GM21390 (cell line): ENCODE measurements at regions not wholly inside any gene's neighbourhood (a gene's known extent, or its start where the extent isn't known, plus 50 kb on each side); places are given as distances from the start of the nearest gene placed in this dataset.
"Not testable (repeated sequence)": the region's sequence is repeated elsewhere in the genome, so short reads cannot be mapped to it uniquely, and the experiment has no call there.

ENCODE experiments used
- ATAC-seq: cut with Tn5 transposase; IDR thresholded peaks from one replicate; pipeline ENCODE4 v1.9.1; 2021; ENCODE audit not compliant: unreplicated experiment

DNA sequence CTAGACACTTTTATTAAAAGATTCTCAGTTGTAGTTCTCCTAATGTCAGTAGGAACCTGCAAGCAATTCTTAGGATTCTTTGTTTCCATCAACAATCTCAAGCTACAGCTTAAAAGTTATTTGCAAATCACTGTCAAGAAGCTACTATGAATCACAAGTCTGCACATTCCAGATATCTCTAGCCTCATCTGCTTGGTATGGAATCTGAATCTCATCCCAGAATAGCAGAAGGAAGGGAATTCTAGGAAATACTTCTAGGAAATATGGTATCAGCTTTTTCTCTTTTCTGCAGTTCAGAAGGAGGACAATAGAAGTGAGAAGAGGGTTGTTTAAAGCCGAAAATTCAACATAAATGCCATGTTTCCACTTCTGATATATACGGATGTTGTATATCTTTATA is 792.2 kb upstream of the CDH9 start:
- no peak for ATAC-seq

DNA sequence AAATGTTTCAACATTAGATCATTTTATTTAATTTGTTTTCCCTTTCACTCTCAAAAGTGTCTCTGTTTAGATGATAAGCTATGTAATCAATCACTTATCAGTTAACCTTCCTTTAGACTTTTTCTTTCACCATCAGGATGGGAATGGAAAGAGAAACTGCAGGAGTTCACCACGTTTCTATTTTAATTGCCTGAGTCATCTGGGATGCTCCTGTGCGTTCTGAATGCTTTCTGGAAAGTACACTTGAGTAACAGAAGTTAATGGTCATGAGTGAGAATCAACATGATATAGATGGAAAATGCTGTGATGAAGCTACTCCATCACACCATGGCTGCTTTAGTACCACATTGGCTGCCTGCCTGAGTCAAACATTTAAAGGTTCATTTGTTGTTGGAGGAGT is 783.3 kb upstream of the CDH9 start:
- ATAC-seq: no peak

DNA sequence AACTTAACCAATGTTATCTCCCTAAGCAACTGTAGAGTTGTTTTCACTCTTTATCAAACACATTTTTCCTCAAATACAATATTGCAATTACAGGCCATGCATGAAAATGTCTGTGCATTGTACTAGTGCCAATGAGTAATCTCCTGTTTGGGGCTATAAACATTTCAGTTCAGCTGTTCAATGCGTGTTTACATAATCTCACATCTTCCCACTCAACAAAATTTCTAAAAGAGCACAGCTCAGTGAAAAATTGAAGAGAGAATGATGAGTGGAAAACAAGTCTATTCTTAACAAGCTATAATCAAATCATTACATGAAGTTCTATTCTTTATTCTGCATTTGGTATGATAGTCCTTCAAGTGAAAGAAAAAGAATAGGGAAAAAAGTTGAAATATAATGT is 780.5 kb upstream of the CDH9 start:
- ATAC-seq: no peak

DNA sequence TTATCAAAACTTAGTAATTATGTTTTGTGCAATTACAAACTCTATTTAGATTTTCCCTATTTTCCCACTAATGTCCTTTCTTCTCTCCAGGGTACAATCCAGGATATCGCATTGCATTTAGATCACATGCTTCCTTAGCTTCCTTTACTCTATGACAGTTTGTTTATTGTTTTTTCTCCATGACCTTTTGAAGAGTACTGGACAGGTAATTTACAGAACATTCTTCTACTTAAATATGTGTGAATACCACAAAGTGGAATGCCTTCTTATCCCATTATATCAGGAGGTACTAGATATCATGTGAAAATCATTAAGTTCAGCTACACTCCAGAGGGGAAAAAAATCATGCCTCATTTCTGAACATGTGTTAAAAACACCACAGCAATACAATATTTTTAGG is 776.6 kb upstream of the CDH9 start:
- no peak for ATAC-seq

DNA sequence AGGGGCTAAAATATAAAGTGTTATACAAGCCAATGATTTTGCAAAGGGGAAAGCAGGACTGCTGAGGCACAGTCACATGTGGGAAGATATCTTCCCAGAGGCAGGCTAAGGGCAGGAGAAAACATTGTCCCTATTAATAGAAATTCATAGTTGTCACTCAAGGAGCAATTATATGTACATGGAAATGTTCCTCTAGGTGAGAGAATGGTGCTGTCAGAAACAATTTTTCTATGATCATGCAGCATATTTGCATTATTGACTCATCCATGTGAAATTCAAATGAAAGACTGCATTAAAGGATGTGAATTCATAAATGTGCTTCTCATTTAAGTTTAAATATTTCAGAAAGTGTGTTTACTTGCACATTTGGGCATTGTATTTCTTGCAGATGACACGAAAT is 775.9 kb upstream of the CDH9 start:
- ATAC-seq: no peak

DNA sequence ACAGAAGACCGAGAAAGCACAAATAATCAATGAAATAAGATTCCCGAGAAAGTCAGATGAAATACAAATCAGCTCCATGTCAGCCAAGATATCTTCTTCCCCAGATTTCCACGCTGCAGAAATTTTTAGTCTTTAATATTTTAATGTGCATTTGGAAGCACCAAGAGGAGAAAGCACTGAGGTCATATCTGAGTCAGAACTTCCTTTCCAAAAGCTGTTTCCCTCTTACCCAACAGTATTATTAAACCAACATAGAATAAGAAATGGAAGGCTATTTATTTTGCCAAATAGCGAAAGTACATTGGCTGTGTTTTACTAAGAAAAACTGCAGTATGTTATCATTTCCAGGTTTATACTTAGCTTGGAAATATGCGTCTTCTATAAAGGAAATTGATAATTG is 772.1 kb upstream of the CDH9 start:
- ATAC-seq: no peak

DNA sequence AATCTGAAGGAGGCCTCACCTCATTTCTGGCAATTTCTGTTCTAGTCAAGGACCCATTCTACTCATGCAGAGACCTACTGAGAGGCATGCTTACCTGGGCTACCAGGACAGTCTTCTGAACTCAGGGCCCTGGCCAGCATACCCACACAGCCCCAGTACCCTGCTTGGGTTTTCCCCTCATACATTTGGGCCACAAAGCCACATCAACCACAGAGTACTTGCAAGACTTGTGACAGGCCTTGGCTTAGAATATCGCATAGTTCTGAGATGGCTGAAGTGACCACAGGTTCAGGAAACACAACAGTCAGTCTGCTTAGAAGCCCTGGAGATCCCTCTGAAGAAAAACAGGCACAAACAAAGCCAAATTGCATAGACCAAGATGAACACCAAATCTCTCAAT is 758.8 kb upstream of the CDH9 start:
- ATAC-seq: no peak

DNA sequence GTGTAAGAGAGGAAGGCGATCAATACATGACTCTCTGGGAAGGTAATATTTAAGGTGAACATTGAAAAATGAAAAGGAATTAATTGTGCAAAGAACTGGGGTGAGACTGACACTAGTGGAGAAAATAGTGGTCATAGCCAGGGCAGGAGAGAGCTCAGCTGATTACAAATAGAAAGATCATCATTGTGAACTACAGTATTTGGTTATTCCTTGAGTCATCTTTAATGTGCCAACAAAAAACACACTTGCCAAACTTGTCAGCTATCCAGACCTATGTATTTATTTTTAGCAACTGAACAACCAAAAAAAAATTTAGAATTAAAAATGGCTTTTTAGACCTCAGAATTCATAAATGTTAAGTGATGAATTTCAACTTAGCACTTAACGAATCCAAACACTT is 749.8 kb upstream of the CDH9 start:
- ATAC-seq: no peak

DNA sequence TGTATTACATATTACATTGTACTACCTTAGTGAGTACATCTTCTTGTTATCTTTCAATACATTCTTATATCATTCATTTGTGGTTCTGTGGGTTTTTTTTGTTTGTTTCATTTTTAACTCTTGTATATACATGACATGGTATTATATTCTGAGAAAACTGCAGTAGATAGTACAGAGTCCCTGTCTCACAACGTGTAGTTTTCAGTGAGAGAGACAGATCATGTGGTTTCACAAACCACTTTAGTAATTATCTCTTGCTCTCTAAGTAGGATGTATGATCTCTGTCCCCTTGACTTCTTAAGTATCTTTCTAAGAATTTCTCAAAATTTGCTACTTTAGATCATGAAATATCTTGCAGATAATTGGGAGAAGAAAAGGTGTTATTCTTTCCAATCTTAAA is 745.9 kb upstream of the CDH9 start:
- no peak for ATAC-seq

DNA sequence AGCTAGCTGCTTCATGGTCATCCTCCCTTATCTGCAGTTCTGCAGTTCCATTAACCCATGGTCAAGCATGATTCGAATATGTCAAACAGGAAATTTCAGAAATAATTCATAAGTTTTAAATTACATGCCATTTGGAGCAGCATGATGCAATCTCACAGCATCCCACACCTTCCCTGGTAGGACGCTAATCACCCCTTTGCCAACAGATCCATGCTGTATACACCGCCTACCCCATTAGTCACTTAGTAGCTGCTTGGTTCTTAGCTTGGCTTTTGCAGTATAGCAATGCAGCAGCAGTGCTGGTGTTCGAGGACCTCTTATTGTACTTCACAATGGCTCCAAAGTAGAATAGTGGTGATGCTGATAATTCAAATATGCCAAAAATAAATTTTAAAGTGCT is 739.7 kb upstream of the CDH9 start:
- ATAC-seq: no peak

DNA sequence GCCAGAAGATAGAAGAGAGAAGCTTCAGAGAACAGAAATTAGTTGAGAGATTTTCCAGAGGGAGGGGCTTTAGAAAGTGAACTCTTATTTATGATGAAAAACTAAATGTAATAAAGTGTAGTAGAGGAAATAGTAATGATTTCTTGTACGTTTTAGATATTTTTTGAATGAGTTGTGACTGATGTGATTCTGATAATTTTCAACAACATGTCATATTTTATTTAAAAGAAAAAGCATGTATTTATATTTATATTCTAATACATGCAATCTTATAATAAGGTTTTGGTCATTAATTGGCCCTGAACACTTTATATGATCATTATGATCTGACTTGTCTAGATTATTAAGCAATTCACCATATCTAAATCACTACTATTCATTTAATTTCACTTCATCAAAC is 735.2 kb upstream of the CDH9 start:
- ATAC-seq: no peak

DNA sequence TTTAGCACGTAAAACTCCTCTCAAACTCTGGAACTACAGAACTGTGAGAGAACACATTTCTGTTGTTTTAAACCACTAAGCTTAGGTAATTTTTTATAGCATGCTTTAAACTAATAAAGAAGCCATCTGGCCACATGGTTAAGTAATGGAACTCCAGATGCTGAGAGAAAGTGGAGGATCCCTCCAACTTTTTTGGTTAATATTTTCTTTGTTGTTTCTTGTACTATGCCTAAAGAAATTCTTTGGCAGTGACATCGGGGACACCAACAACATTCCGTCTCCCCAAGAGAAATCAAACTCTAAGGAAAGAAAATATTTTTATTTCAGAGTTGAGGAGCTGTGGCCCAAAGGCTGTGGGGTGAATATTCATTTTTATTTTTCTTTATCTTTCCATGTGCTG is 734.8 kb upstream of the CDH9 start:
- no peak for ATAC-seq

DNA sequence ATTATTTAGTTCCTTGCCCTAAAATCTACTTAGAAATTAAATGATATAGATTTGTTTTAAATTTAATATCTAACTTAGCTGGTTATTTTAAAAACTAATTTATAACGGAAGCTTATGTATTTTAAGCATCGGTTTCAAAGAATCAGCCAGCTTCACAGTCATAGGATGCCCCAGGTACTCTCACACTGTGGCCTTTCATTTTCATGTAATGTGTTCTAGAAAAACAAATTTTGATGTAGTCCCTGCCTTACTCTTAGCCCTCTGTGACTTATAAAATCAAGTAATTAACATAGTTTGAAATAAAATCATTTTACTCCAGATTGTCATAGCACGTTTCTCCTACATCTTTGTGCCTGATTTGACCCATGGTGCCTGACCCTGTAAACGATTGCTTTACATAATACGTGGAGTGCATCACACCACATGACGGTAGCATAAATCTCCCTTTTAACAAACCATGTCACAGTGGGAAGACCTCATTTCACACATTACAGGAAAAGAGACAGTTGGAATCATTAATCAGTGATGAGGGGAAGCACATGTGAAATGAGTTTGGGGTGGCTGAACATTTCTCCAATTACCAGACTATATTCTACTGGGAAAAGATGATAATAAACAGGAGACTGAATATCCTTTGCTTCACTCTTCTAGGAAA is 731.5 kb upstream of the CDH9 start:
- ATAC-seq: no peak

DNA sequence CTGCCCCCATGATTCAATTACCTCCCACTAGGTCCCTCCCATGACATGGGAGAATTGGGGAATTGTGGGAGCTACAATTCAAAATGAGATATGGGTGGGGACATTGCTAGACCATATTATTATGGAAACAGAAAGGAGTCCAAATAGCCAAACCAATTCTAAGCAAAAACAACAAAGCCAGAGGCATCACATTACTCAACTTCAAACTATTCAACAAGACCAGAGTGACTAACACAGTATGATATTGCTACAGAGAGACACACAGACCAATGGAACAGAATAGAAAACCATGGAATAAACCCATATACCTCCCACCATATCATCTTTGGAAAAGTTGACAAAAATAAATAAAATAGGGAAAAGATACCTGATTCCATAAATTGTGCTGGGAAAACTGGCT is 710.5 kb upstream of the CDH9 start:
- no peak for ATAC-seq

DNA sequence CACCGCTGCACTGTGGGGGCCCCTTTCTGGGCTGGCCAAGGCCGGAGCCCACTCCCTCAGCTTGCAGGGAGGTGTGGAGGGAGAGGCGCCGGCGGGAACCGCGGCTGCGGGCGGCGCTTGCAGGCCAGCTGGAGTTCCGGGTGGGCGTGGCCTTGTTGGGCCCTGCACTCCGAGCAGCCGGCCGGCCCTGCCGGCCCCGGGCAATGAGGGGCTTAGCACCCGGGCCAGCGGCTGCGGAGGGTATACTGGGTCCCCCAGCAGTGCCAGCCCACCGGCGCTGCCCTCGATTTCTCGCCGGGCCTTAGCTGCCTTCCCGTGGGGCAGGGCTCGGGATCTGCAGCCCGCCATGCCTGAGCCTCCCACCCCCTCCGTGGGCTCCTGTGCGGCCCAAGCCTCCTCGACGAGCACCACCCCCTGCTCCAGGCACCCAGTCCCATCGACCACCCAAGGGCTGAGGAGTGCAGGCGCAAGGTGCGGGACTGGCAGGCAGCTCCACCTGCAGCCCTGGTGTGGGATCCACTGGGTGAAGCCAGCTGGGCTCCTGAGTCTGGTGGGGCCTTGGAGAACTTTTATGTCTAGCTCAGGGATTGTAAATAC is 705.1 kb upstream of the CDH9 start:
- not testable (repeated sequence) for ATAC-seq

DNA sequence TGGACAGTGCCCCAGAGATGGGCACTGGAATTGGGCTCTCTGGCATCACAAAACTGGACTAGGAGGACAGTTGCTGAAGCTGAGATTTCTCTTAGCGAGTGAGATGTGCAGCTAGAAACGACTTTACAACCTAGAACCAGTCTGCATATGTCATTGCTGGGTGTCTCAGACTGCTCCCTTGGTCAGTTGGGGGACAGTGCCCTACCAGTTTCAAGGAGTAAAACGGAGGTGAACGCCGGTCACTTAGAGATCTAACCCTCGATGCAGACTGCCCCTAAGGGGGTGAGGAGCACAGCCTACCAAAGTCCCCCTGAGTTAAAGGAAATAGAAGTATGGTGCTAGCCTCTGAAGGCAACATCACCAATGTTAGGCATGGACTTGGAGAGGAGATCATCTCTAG is 704.4 kb upstream of the CDH9 start:
- no peak for ATAC-seq

DNA sequence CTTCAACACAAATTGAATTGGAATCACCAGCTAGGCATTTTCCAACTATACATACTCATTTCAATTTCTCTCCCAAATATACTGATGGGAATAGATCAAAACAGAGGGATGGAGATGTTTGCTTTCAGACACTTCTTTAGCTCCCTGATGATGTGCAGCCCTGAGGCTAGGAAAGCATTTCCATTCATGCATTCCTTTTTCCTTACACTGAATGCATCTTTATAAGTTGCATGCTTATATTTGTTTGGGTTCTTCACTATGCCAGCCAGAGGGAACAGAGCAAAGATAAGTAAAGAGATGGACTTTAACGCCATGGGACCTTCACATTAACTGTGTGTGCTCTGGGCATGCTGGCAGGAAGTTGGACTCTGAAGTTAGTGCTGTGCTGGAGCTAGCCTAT is 696.5 kb upstream of the CDH9 start:
- no peak for ATAC-seq

DNA sequence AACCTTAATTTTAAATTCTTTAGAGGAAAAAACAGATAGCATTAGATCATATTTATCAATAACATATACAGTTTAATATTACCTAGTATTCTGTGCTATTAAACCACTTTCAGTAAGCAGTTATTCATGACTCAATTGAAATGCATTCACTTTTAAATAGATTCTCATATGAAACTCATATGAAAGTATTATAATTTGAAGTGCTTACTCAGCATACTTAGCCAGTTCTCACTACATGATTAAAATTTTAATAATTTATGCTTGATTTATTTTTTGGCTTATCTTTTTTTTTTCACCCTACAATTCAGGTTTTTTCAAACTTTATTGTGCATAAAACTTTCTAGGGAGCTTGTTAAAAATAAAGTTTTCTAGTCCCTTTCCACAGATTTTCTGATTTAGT is 694.9 kb upstream of the CDH9 start:
- no peak for ATAC-seq

DNA sequence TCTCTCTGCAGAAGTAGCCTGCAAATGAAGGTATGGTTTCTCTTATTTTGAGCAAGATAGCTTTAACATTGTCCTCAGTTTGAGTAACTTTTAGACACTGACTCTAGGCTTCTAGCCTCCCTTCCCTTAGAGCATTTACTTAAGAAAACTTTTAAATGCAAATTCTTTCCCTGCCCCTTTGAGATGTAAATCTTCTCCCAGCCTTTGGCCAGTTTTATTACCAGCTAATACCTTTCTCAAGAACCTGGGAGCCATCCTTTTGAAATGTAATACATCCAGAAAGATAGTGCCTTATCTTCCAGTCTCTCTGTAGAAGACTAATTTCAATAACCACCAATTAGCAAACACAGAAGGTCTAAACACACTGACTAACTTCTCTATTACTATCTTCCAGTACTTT is 688.9 kb upstream of the CDH9 start:
- no peak for ATAC-seq

DNA sequence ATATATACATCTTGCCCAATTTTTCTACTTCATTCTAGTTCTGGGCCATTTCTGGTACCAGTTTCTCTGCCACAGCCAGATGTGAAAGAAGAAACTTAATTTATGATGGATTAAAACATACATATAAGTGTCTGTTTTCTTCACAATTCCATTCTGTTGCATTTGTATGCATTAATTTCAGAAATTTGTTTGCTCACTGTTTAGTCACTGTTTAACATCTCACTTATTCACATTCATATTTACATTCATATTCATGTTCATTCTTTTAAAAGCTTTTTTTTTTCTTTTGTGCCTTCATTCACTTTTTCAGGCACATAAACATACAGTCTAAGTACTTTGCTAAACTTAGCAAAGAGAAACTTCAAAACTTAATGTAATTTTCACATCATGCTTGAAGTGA is 684.0 kb upstream of the CDH9 start:
- ATAC-seq: no peak

DNA sequence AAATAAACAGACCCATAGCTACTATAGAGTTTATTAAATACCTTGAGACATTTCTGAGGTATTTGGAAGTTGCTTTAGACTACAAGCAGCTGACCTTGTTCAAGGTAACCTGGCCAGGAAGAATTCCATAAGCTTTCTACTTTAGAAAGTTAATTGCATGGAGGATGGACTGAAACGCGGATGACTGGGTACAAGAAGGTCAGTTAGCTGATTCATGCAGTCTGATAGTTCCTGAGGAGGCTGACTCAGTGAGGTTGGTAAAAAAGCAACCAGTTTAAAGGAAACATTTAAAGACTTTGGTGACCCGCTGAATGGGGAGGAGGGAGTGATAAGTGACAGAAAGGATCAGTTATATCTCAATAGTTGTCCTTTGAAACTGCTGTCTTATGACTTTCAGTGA is 670.1 kb upstream of the CDH9 start:
- no peak for ATAC-seq

DNA sequence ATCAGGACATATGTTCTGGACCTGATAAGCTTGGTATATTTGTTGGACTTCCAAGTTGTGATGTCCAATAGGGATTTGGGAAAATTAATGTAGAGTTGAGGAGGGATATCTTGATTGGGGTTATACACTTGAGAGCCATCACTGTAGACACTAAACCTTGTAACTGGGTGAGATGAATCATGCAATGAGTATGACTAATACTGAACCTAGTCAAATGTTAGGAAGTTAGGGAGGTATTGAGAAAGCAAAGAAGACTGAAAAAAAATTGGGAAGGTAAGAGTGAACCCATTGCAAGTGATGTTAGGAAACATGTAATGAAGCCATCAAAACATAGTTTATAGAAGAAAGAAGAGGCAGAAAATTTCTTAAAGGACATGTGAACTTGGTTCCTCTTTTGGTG is 668.4 kb upstream of the CDH9 start:
- no peak for ATAC-seq

DNA sequence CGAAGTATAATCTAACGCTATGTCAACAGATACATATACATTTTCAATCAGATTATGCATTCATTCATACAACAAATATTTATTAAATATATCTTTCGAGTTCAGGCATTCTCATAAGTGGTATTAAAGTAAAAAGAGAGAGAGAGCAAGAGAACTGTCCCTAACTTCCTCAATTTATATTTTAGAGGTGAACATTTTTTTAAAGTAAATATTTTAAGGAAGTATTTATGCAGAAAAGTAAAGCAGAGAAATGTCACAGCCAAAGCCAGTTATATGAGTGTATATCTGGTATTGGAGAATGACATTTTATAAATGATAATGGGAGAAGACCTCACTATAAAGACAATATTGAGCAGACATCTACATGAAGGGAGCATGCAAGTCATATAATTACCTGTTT is 667.3 kb upstream of the CDH9 start:
- no peak for ATAC-seq
